Parathyroid adenoma (tissue), 2 donors: ENCODE measurements at regions not wholly inside any gene's neighbourhood (a gene's known extent, or its start where the extent isn't known, plus 50 kb on each side); places are given as distances from the start of the nearest gene placed in this dataset.
"Not testable (repeated sequence)": the region's sequence is repeated elsewhere in the genome, so short reads cannot be mapped to it uniquely, and the experiment has no call there.

Experiments used
- H2AFZ ChIP-seq: fragments of 300-600 bp; sonication (generic); one replicate; pipeline ENCODE4 v1.7.0; 2017; ENCODE audit warnings: antibody characterized with exemption, mild to moderate bottlenecking
- H3K27ac ChIP-seq: fragments of 300-600 bp; sonication (generic); one replicate; pipeline ENCODE4 v1.7.0; 2017
- H3K27me3 ChIP-seq: fragments of 300-600 bp; sonication (generic); one replicate; pipeline ENCODE4 v1.7.0; 2017; ENCODE audit warnings: low read length; ENCODE audit not compliant: control insufficient read depth, insufficient read depth
- H3K36me3 ChIP-seq: fragments of 300-600 bp; sonication (generic); one replicate; pipeline ENCODE4 v1.7.0; 2017; ENCODE audit warnings: low read length; ENCODE audit not compliant: control insufficient read depth, insufficient read depth
- H3K4me1 ChIP-seq: fragments of 300-600 bp; sonication (generic); one replicate; pipeline ENCODE4 v1.7.0; 2017; ENCODE audit warnings: control low read depth
- H3K4me2 ChIP-seq: fragments of 300-600 bp; sonication (generic); one replicate; pipeline ENCODE4 v1.7.0; 2017; ENCODE audit warnings: low read length
- H3K4me3 ChIP-seq: fragments of 300-600 bp; sonication (generic); one replicate; pipeline ENCODE4 v1.7.0; 2017; ENCODE audit warnings: low read depth, low read length
- H3K79me2 ChIP-seq: fragments of 300-600 bp; sonication (generic); one replicate; pipeline ENCODE4 v1.7.0; 2017; ENCODE audit warnings: control low read depth
- H3K9ac ChIP-seq: fragments of 300-600 bp; sonication (generic); one replicate; pipeline ENCODE4 v1.7.0; 2017; ENCODE audit warnings: mild to moderate bottlenecking
- H3K9me3 ChIP-seq: fragments of 300-600 bp; sonication (generic); one replicate; pipeline ENCODE4 v1.7.0; 2017; ENCODE audit warnings: low read length; ENCODE audit not compliant: control insufficient read depth
- TF ChIP-seq, protein P1 (sequence below): fragments of 300-600 bp; sonication (generic); IDR thresholded peaks from one replicate; pipeline ENCODE4 v1.7.0; 2017; ENCODE audit warnings: antibody characterized with exemption, mild to moderate bottlenecking
- donor health status: primary hyperparathyroidism.

GRCh38 chr1:29387210-29387609 lies 150.9 kb downstream of the PTPRU start:
- Histone ChIP-seq H2AFZ (no peak overlapping the region), H3K27ac (no peak overlapping the region), H3K4me1 (no peaks in the 10 kb centered on the region), H3K9ac (no peak overlapping the region), H3K79me2 (no peaks in the 10 kb centered on the region), H3K9me3 (no peaks in the 10 kb centered on the region), H3K36me3 (no peaks in the 10 kb centered on the region), H3K4me3 (no peak overlapping the region), H3K4me2 (no peak overlapping the region), H3K27me3 (no peaks in the 10 kb centered on the region)
- TF ChIP-seq, protein P1, sequence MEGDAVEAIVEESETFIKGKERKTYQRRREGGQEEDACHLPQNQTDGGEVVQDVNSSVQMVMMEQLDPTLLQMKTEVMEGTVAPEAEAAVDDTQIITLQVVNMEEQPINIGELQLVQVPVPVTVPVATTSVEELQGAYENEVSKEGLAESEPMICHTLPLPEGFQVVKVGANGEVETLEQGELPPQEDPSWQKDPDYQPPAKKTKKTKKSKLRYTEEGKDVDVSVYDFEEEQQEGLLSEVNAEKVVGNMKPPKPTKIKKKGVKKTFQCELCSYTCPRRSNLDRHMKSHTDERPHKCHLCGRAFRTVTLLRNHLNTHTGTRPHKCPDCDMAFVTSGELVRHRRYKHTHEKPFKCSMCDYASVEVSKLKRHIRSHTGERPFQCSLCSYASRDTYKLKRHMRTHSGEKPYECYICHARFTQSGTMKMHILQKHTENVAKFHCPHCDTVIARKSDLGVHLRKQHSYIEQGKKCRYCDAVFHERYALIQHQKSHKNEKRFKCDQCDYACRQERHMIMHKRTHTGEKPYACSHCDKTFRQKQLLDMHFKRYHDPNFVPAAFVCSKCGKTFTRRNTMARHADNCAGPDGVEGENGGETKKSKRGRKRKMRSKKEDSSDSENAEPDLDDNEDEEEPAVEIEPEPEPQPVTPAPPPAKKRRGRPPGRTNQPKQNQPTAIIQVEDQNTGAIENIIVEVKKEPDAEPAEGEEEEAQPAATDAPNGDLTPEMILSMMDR: no peak

GRCh38 chr1:29386453-29386852 lies 150.1 kb downstream of the PTPRU start:
- not testable (repeated sequence) for H3K4me1 ChIP-seq, H2AFZ ChIP-seq, H3K27ac ChIP-seq, H3K36me3 ChIP-seq, H3K4me3 ChIP-seq, H3K79me2 ChIP-seq, H3K27me3 ChIP-seq, H3K9me3 ChIP-seq, H3K9ac ChIP-seq, H3K4me2 ChIP-seq

- Histone ChIP-seq H3K4me1 (no peaks in the 10 kb centered on the region), H3K4me3 (no peak overlapping the region), H3K9me3 (no peaks in the 10 kb centered on the region), H2AFZ (no peak overlapping the region), H3K36me3 (no peaks in the 10 kb centered on the region), H3K27me3 (no peaks in the 10 kb centered on the region), H3K9ac (no peak overlapping the region), H3K27ac (no peak overlapping the region), H3K4me2 (no peak overlapping the region), H3K79me2 (no peaks in the 10 kb centered on the region)
- TF ChIP-seq, protein P1: no peak
Observed at GRCh38 chr1:29385966-29386365, 149.6 kb downstream of the PTPRU start.

DNA sequence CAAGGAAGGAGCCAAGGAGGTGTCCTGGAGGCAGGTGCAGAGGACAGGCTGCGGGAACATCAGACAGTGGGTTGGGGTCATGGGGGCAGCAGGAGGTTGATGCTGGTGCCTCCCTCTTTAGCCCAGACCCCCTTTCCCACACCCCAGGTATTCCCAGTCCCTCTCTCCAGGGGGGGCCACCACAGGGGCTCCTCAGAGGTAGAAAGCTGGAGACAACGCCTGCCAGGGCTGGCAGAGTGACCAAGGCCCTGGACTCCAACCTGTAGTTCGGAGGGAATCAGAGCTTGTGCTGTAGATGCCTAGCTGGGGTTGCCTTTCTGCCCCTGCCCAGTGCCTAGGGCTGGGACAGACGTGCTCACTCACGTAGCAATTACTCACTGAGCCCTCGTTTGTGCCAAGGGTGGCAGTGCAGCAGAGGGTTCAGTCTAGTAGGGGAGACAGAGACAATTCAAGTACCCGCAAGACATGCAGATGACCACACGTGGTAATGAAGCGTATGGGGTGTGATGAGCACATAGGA lies 148.2 kb downstream of the PTPRU start:
- Histone ChIP-seq H3K79me2 (no peaks in the 10 kb centered on the region), H3K9me3 (no peaks in the 10 kb centered on the region), H3K27ac (no peak overlapping the region), H3K36me3 (no peaks in the 10 kb centered on the region), H3K9ac (no peak overlapping the region), H3K4me3 (no peak overlapping the region), H2AFZ (no peak overlapping the region), H3K4me2 (no peak overlapping the region), H3K4me1 (no peaks in the 10 kb centered on the region), H3K27me3 (no peaks in the 10 kb centered on the region)
- TF ChIP-seq, protein P1: no peak

DNA sequence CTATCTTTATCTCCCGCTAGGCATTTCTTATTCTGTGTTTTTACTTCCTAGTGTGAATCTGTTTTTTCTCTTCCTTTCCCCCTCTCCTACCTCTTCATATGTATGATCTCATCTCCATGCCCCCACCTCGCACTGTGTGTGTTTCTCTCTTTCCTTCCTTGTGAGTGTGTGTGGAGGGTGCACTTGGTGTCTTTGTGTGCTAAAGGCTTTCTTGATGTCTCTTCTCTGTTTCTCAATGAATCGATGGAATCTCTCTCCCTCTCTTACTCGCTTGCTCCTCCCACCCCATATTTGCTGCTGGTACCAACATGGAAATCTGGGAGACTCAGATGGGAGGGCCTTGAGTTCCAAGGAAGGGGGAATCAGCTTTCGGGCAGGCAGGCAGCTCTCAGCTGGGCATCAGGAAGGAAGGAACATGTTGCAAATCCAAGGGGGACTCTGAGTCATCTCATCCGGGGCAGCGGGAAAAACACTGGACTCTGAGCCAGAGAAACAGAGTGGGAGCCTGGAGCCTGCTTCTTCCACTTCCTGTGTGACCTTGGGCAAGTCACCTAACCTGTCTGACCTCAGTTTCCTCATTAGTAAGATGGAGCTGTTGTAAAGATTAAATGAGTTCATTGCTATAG lies 147.5 kb downstream of the PTPRU start:
- no peaks in the 10 kb centered on the region for H3K79me2 ChIP-seq
- H3K9ac ChIP-seq: no peak overlapping the region
- TF ChIP-seq, protein P1: no peak
- H3K27ac ChIP-seq: no peak overlapping the region
- no peak overlapping the region for H2AFZ ChIP-seq
- no peaks in the 10 kb centered on the region for H3K27me3 ChIP-seq
- no peaks in the 10 kb centered on the region for H3K4me1 ChIP-seq
- no peak overlapping the region for H3K4me3 ChIP-seq
- H3K4me2 ChIP-seq: no peak overlapping the region
- H3K9me3 ChIP-seq: no peaks in the 10 kb centered on the region
- no peaks in the 10 kb centered on the region for H3K36me3 ChIP-seq
